ENCODE measurements at regions not wholly inside any gene's neighbourhood (a gene's known extent, or its start where the extent isn't known, plus 50 kb on each side); places are given as distances from the start of the nearest gene placed in this dataset.
"Not testable (repeated sequence)": the region's sequence is repeated elsewhere in the genome, so short reads cannot be mapped to it uniquely, and the experiment has no call there.

GRCh38 chr1:43042773-43043457, 84.2 kb upstream of the SLC2A1 start:
- DNase-seq (ENCODE audit: low spot score): no peak

GRCh38 chr1:43042127-43042526, 83.5 kb upstream of the SLC2A1 start:
- no peak for DNase-seq (ENCODE audit: low spot score)

- DNase-seq (ENCODE audit: low spot score): no peak
Measured at GRCh38 chr1:43041591-43041990, 82.9 kb upstream of the SLC2A1 start.

- no peak for DNase-seq (ENCODE audit: low spot score)
Measured at GRCh38 chr1:43039228-43040055, 80.8 kb upstream of the SLC2A1 start.

GRCh38 chr1:43038232-43038935, 79.7 kb upstream of the SLC2A1 start:
- no peak for DNase-seq (ENCODE audit: low spot score)

GRCh38 chr1:43037466-43037865, 78.8 kb upstream of the SLC2A1 start:
- no peak for DNase-seq (ENCODE audit: low spot score)

- no peak for DNase-seq (ENCODE audit: low spot score)
Measured at GRCh38 chr1:43036932-43037331, 78.3 kb upstream of the SLC2A1 start.

GRCh38 chr1:43035821-43036741, 77.4 kb upstream of the SLC2A1 start:
- DNase-seq (ENCODE audit: low spot score): peak; percentile 45

GRCh38 chr1:43034778-43035177, 76.1 kb upstream of the SLC2A1 start:
- DNase-seq (ENCODE audit: low spot score): no peak

GRCh38 chr1:43034195-43034658, 75.6 kb upstream of the SLC2A1 start:
- no peak for DNase-seq (ENCODE audit: low spot score)

- DNase-seq (ENCODE audit: low spot score): no peak
Measured at GRCh38 chr1:43031316-43032203, 72.9 kb upstream of the SLC2A1 start.

- DNase-seq (ENCODE audit: low spot score): no peak
Measured at GRCh38 chr1:43024905-43025304, 66.2 kb upstream of the SLC2A1 start.

GRCh38 chr1:43021547-43022474, 63.1 kb upstream of the SLC2A1 start:
- DNase-seq (ENCODE audit: low spot score): no peak

GRCh38 chr1:43019226-43019625, 60.6 kb upstream of the SLC2A1 start:
- no peak for DNase-seq (ENCODE audit: low spot score)

GRCh38 chr1:43018121-43018520, 59.5 kb upstream of the SLC2A1 start:
- DNase-seq (ENCODE audit: low spot score): no peak

GRCh38 chr1:43015269-43015668, 56.6 kb upstream of the SLC2A1 start:
- DNase-seq (ENCODE audit: low spot score): no peak

GRCh38 chr1:43014579-43014978, 55.9 kb upstream of the SLC2A1 start:
- not testable (repeated sequence) for DNase-seq (ENCODE audit: low spot score)

- DNase-seq (ENCODE audit: low spot score): no peak
Measured at GRCh38 chr1:43011020-43011419, 52.4 kb upstream of the SLC2A1 start.

GRCh38 chr1:43009274-43009673, 50.6 kb upstream of the SLC2A1 start:
- DNase-seq (ENCODE audit: low spot score): no peak
